Vagina (tissue), 2 donors: ENCODE measurements at regions not wholly inside any gene's neighbourhood (a gene's known extent, or its start where the extent isn't known, plus 50 kb on each side); places are given as distances from the start of the nearest gene placed in this dataset.

Experiments used
- CTCF ChIP-seq, 3 experiments: fragments of 450-650 bp in 2 of 3; fragments of 200-600 bp in 1 of 3; sonication (generic) in 1 of 3; IDR thresholded peaks; one replicate each; pipeline ENCODE4 v1.5.1; 2017 to 2019; ENCODE audit warnings: antibody characterized with exemption in 3 of 3, mild to moderate bottlenecking in 2 of 3, moderate library complexity in 2 of 3
- POLR2AphosphoS5 ChIP-seq, 2 donors: sonication (generic); formaldehyde crosslinking; IDR thresholded peaks; one replicate each; pipeline ENCODE4 v1.9.0; 2017; ENCODE audit warnings: antibody characterized with exemption in 2 of 2, mild to moderate bottlenecking in 2 of 2, low read depth in 1 of 2; ENCODE audit not compliant: insufficient read depth in 1 of 2

GRCh38 chr4:124433500-124433899 is 279.0 kb downstream of the ANKRD50 start:
- TF ChIP-seq CTCF (IDR thresholded peaks at IDR 0.05) (no peak), POLR2AphosphoS5 (IDR thresholded peaks at IDR 0.05; ENCODE audit: insufficient read depth in 1 of 2, low read depth in 1 of 2) (no peak)
